HepG2 (cell line): ENCODE measurements at regions not wholly inside any gene's neighbourhood (a gene's known extent, or its start where the extent isn't known, plus 50 kb on each side); places are given as distances from the start of the nearest gene placed in this dataset.

Experiments used
- ATAC-seq: fragments of 200-7000 bp; cut with Tn5 transposase; 3 replicates; pipeline ENCODE4 v1.9.1; 2020; ENCODE audit warnings: mild to moderate bottlenecking, moderate library complexity
- BruUV-seq: library from RNA; stranded (reverse); fragments of 400-500 nt; replicated peaks from 2 replicates; lab custom pipeline; 2021; lab: Mats Ljungman, UMichigan
- CTCF ChIA-PET: fragments of 300-600 bp; formaldehyde crosslinking; extraction: SDS; loops from one replicate; lab custom pipeline; 2021; ENCODE audit warnings: low total read pairs, inconsistent platforms, low intra/inter-chr PET ratio; lab: Yijun Ruan, JAX
- POLR2A ChIA-PET: fragments of 350-600 bp; sonication (Branson Sonifier 250); formaldehyde crosslinking; loops from one replicate; lab custom pipeline; 2020; ENCODE audit warnings: antibody characterized with exemption, inconsistent platforms; lab: Yijun Ruan, JAX
- DNase-seq: peaks from one replicate; pipeline ENCODE4 v3.0.0-alpha.2; 2015; ENCODE audit warnings: low spot score
- FAIRE-seq: peaks from 3 replicates; lab custom pipeline; 2011; peaks lifted over from hg19 to GRCh38; lab: Jason Lieb, UNC
- H2AFZ ChIP-seq: one replicate; pipeline ENCODE4 v1.6.1; 2011; ENCODE audit warnings: low read length, inconsistent platforms
- H3K27ac ChIP-seq: fragments of 300-600 bp; 3 replicates; pipeline ENCODE4 v1.8.0; 2011; ENCODE audit warnings: mixed run types, mild to moderate bottlenecking, mixed read lengths, low read length, inconsistent platforms; ENCODE audit not compliant: insufficient read depth; ENCODE audit errors: extremely low read length
- H3K27me3 ChIP-seq, 2 experiments: fragments of 200-600 bp in 1 of 2; 2 replicates in 1 of 2; 3 replicates in 1 of 2; pipeline versions ENCODE4 v1.6.0 to v1.8.0; 2011; ENCODE audit warnings: low read length in 2 of 2, mild to moderate bottlenecking in 2 of 2, moderate library complexity in 2 of 2, inconsistent platforms in 1 of 2; ENCODE audit not compliant: insufficient read depth in 2 of 2, control insufficient read depth in 1 of 2
- H3K36me3 ChIP-seq, 2 experiments: fragments of 200-600 bp in 1 of 2; replicated peaks in 1 of 2; 2 replicates in 1 of 2; 3 replicates in 1 of 2; pipeline versions ENCODE4 v1.5.1 to v1.8.0; 2011; ENCODE audit warnings: low read length in 2 of 2, inconsistent platforms in 1 of 2; ENCODE audit not compliant: insufficient read depth in 2 of 2, control insufficient read depth in 1 of 2
- H3K4me1 ChIP-seq: 2 replicates; pipeline ENCODE4 v1.5.1; 2012; ENCODE audit warnings: low read length, inconsistent platforms; ENCODE audit not compliant: insufficient read depth
- H3K4me2 ChIP-seq: 2 replicates; pipeline ENCODE4 v1.6.0; 2011; ENCODE audit warnings: low read depth, low read length, inconsistent platforms
- H3K4me3 ChIP-seq, 3 experiments: fragments of 200-600 bp in 1 of 3; sonication (generic), shearing (Covaris generic) in 1 of 3; replicated peaks in 1 of 3; 2 replicates each; pipeline ENCODE4 v1.5.1; 2011 to 2016; ENCODE audit warnings: low read length in 3 of 3, inconsistent platforms in 2 of 3, low read depth in 2 of 3, mild to moderate bottlenecking in 2 of 3, control low read depth in 1 of 3, mixed read lengths in 1 of 3; ENCODE audit not compliant: insufficient read depth in 1 of 3
- H3K79me2 ChIP-seq: one replicate; pipeline ENCODE4 v1.6.1; 2011; ENCODE audit warnings: low read length, inconsistent platforms; ENCODE audit not compliant: insufficient read depth
- H3K9ac ChIP-seq: 2 replicates; pipeline ENCODE4 v1.6.0; 2011; ENCODE audit warnings: mild to moderate bottlenecking, low read depth, low read length, inconsistent platforms; ENCODE audit not compliant: insufficient read depth
- H3K9me3 ChIP-seq: 2 replicates; pipeline ENCODE4 v1.5.1; 2012; ENCODE audit warnings: mild to moderate bottlenecking, low read length
- H4K20me1 ChIP-seq: 2 replicates; pipeline ENCODE4 v1.6.0; 2011; ENCODE audit warnings: inconsistent platforms, mild to moderate bottlenecking, low read length, moderate library complexity; ENCODE audit not compliant: insufficient read depth
- ATF7 ChIP-seq, 2 experiments: fragments of 450-650 bp in 1 of 2; sonication (generic) in 1 of 2; formaldehyde crosslinking in 1 of 2; IDR thresholded peaks; 2 replicates each; pipeline versions ENCODE4 v1.4.0 to v1.6.1; 2016 to 2020; ENCODE audit warnings: antibody characterized with exemption in 1 of 2, mild to moderate bottlenecking in 1 of 2, missing genetic modification reagents in 1 of 2
- CHD2 ChIP-seq: IDR thresholded peaks from 2 replicates; pipeline ENCODE4 v1.6.1; 2011; ENCODE audit warnings: low read depth, low read length, improper control_type of control experiment
- HMGA1 ChIP-seq: sonication (generic); formaldehyde crosslinking; conservative IDR thresholded peaks from 2 replicates; pipeline ENCODE4 v1.4.0; 2020; ENCODE audit warnings: missing genetic modification reagents
- MEIS1 ChIP-seq: sonication (generic); formaldehyde crosslinking; IDR thresholded peaks from 2 replicates; pipeline ENCODE4 v1.9.0; 2021; ENCODE audit warnings: mild to moderate bottlenecking, missing genetic modification reagents, moderate library complexity, borderline replicate concordance
- RBM39 ChIP-seq: fragments of 200-400 bp; formaldehyde crosslinking; IDR thresholded peaks from one replicate; pipeline ENCODE4 v1.6.1; 2018; ENCODE audit warnings: antibody characterized with exemption, mild to moderate bottlenecking, low read depth, low read length; ENCODE audit not compliant: poor library complexity, severe bottlenecking
- RFXAP ChIP-seq: sonication (generic); formaldehyde crosslinking; IDR thresholded peaks from 2 replicates; pipeline ENCODE4 v1.4.0; 2020; ENCODE audit warnings: missing genetic modification reagents, borderline replicate concordance
- SNRNP70 ChIP-seq: fragments of 200-400 bp; formaldehyde crosslinking; IDR thresholded peaks from 2 replicates; pipeline ENCODE4 v1.6.1; 2017; ENCODE audit warnings: mild to moderate bottlenecking, low read depth, low read length, moderate library complexity
- SRSF9 ChIP-seq: fragments of 200-400 bp; formaldehyde crosslinking; IDR thresholded peaks from 2 replicates; pipeline ENCODE4 v1.6.1; 2018; ENCODE audit warnings: borderline replicate concordance, mild to moderate bottlenecking, low read depth, low read length; ENCODE audit not compliant: insufficient read depth, poor library complexity, severe bottlenecking
- U2AF2 ChIP-seq: fragments of 200-400 bp; formaldehyde crosslinking; IDR thresholded peaks from 2 replicates; pipeline ENCODE4 v1.6.1; 2017; ENCODE audit warnings: low read depth, mild to moderate bottlenecking, low read length
- YEATS4 ChIP-seq: sonication (generic); formaldehyde crosslinking; IDR thresholded peaks from 2 replicates; pipeline ENCODE4 v1.4.0; 2020; ENCODE audit warnings: missing genetic modification reagents, borderline replicate concordance
- ZFX ChIP-seq: sonication (generic); formaldehyde crosslinking; IDR thresholded peaks from 2 replicates; pipeline ENCODE4 v1.4.0; 2020; ENCODE audit warnings: mild to moderate bottlenecking, low read depth, missing genetic modification reagents, moderate library complexity
- ZNF136 ChIP-seq: sonication (generic); formaldehyde crosslinking; IDR thresholded peaks from 2 replicates; pipeline ENCODE4 v1.8.1; 2022; ENCODE audit warnings: low read depth, mild to moderate bottlenecking, moderate library complexity, missing genetic modification reagents
- ZNF24 ChIP-seq: fragments of 450-650 bp; IDR thresholded peaks from 2 replicates; pipeline ENCODE4 v1.6.1; 2017; ENCODE audit warnings: antibody characterized with exemption, mild to moderate bottlenecking
- ZNF333 ChIP-seq: sonication (generic); formaldehyde crosslinking; IDR thresholded peaks from 2 replicates; pipeline ENCODE4 v1.4.0; 2020; ENCODE audit warnings: mild to moderate bottlenecking, missing genetic modification reagents, borderline replicate concordance
- ZNF343 ChIP-seq: sonication (generic); formaldehyde crosslinking; IDR thresholded peaks from 2 replicates; pipeline ENCODE4 v1.4.0; 2020; ENCODE audit warnings: mild to moderate bottlenecking, missing genetic modification reagents
- ZNF652 ChIP-seq: IDR thresholded peaks from 2 replicates; pipeline ENCODE4 v1.6.1; 2016; ENCODE audit warnings: low read depth, borderline replicate concordance
- WGBS: methylation state at CpG from one replicate; pipeline ENCODE4 v1.1.6; 2017; ENCODE audit warnings: low lambda C conversion rate; 5-methylcytosine and 5-hydroxymethylcytosine counted together
- in situ Hi-C: cut with HindIII; loops from 2 replicates; pipeline ENCODE4 v1.10.0; 2017; ENCODE audit warnings: low pct_unique_long_range_greater_than_20kb; ENCODE audit not compliant: extremely low pct_ligation_motif_present
- intact Hi-C: fragments of 100-400 bp; cut with micrococcal nuclease; formaldehyde crosslinking; loops from one replicate; pipeline ENCODE4 v1.10.0; 2022; ENCODE audit not compliant: unreplicated experiment
- TF ChIP-seq, protein P1 (sequence below): sonication (generic); formaldehyde crosslinking; IDR thresholded peaks from 2 replicates; pipeline ENCODE4 v1.5.0; 2020; ENCODE audit warnings: mild to moderate bottlenecking, low read depth, missing genetic modification reagents, borderline replicate concordance
- TF ChIP-seq, protein P2 (sequence below): sonication (generic); formaldehyde crosslinking; IDR thresholded peaks from 2 replicates; pipeline ENCODE4 v1.5.1; 2020; ENCODE audit warnings: mild to moderate bottlenecking, missing genetic modification reagents, moderate library complexity

- Histone ChIP-seq H3K4me2 (no peak overlapping the region), H3K4me3 (no peak overlapping the region), H3K27ac (no peak overlapping the region), H4K20me1 (no peaks in the 10 kb centered on the region), H3K9me3 (no peaks in the 10 kb centered on the region), H3K9ac (no peak overlapping the region), H3K27me3 (no peaks in the 10 kb centered on the region; a peak in 1 of 5 replicates), H3K4me1 (no peaks in the 10 kb centered on the region), H3K36me3 (no peaks in the 10 kb centered on the region), H2AFZ (no peak overlapping the region), H3K79me2 (no peaks in the 10 kb centered on the region)
- no TSS peak for BruUV-seq
- POLR2A ChIA-PET = no interaction called here
- intact Hi-C loops (no loop called here), in situ Hi-C loops (no loop called here)
- WGBS = under 1% methylated on average over 3 of the region's 3 CpGs
- DNase-seq (no peak), ATAC-seq (no peak), FAIRE-seq (no peak)
- CTCF ChIA-PET = no interaction called here
- no peak for TF ChIP-seq ATF7 (IDR thresholded peaks at IDR 0.05)
- no peak for TF ChIP-seq ATF7 (CRISPR knock-in tag; IDR thresholded peaks at IDR 0.05)
- no peak for TF ChIP-seq SRSF9
- no peak for TF ChIP-seq U2AF2
- TF ChIP-seq ZNF652 (CRISPR knock-in tag) = no peak
- TF ChIP-seq YEATS4 = no peak
- no peak for TF ChIP-seq ZNF343 (CRISPR knock-in tag)
- TF ChIP-seq RBM39 = no peak
- TF ChIP-seq SNRNP70 = no peak
- no peak for TF ChIP-seq MEIS1 (CRISPR knock-in tag)
- TF ChIP-seq ZNF136 (CRISPR knock-in tag) = no peak
- no peak for TF ChIP-seq ZNF333 (CRISPR knock-in tag)
- no peak for TF ChIP-seq RFXAP (CRISPR knock-in tag)
- no peak for TF ChIP-seq HMGA1 (CRISPR knock-in tag)
- no peak for TF ChIP-seq CHD2
- TF ChIP-seq ZNF24 = no peak
- no peak for TF ChIP-seq ZFX (CRISPR knock-in tag)
- TF ChIP-seq, protein P1, sequence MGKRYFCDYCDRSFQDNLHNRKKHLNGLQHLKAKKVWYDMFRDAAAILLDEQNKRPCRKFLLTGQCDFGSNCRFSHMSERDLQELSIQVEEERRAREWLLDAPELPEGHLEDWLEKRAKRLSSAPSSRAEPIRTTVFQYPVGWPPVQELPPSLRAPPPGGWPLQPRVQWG (CRISPR knock-in tag) = no peak
- TF ChIP-seq, protein P2, sequence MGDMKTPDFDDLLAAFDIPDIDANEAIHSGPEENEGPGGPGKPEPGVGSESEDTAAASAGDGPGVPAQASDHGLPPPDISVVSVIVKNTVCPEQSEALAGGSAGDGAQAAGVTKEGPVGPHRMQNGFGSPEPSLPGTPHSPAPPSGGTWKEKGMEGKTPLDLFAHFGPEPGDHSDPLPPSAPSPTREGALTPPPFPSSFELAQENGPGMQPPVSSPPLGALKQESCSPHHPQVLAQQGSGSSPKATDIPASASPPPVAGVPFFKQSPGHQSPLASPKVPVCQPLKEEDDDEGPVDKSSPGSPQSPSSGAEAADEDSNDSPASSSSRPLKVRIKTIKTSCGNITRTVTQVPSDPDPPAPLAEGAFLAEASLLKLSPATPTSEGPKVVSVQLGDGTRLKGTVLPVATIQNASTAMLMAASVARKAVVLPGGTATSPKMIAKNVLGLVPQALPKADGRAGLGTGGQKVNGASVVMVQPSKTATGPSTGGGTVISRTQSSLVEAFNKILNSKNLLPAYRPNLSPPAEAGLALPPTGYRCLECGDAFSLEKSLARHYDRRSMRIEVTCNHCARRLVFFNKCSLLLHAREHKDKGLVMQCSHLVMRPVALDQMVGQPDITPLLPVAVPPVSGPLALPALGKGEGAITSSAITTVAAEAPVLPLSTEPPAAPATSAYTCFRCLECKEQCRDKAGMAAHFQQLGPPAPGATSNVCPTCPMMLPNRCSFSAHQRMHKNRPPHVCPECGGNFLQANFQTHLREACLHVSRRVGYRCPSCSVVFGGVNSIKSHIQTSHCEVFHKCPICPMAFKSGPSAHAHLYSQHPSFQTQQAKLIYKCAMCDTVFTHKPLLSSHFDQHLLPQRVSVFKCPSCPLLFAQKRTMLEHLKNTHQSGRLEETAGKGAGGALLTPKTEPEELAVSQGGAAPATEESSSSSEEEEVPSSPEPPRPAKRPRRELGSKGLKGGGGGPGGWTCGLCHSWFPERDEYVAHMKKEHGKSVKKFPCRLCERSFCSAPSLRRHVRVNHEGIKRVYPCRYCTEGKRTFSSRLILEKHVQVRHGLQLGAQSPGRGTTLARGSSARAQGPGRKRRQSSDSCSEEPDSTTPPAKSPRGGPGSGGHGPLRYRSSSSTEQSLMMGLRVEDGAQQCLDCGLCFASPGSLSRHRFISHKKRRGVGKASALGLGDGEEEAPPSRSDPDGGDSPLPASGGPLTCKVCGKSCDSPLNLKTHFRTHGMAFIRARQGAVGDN (CRISPR knock-in tag) = no peak
Observed at GRCh38 chr11:22430639-22431038, 92.5 kb downstream of the SLC17A6 start.
